ENCODE measurements at regions not wholly inside any gene's neighbourhood (a gene's known extent, or its start where the extent isn't known, plus 50 kb on each side); places are given as distances from the start of the nearest gene placed in this dataset.

GRCh38 chr10:78912361-78913218 is 156.2 kb upstream of the ZMIZ1 start:
- Histone ChIP-seq H3K27me3 (ENCODE audit: control insufficient read depth in 3 of 3, insufficient read depth in 3 of 3, low read depth in 1 of 3, low read length in 3 of 3) (peaks cover 0 to 15% (median 0%) of the 10 kb centered on the region in 3 experiments), H3K4me2 (ENCODE audit: insufficient read depth, low read length, poor library complexity, severe bottlenecking) (no peak overlapping the region), H3K36me3 (replicated peaks in 1 of 2; ENCODE audit: control insufficient read depth in 2 of 2, insufficient read depth in 2 of 2, low read length in 2 of 2) (no peaks in the 10 kb centered on the region), H3K18ac (ENCODE audit: low read length) (peak overlapping the region; percentile 89), H4K8ac (ENCODE audit: low read depth, low read length) (no peak overlapping the region), H4K91ac (ENCODE audit: low read depth, low read length, poor library complexity) (no peak overlapping the region), H2AFZ (ENCODE audit: low read length) (no peak overlapping the region), H3K4me3 (ENCODE audit: low read length in 2 of 2) (no peak overlapping the region), H3K23ac (ENCODE audit: low read depth, low read length, poor library complexity) (no peak overlapping the region), H3K9ac (ENCODE audit: low read depth, low read length, poor library complexity) (no peak overlapping the region), H3K4ac (ENCODE audit: low read length) (no peak overlapping the region), H3K4me1 (ENCODE audit: control insufficient read depth in 2 of 2, insufficient read depth in 1 of 2, low read depth in 1 of 2, low read length in 2 of 2) (peaks cover 35 to 47% of the 10 kb centered on the region in 2 donors), H2BK15ac (ENCODE audit: low read length) (peak overlapping the region; percentile 72), H3K14ac (ENCODE audit: low read length) (no peak overlapping the region), H2BK12ac (ENCODE audit: low read length) (no peak overlapping the region), H2AK5ac (ENCODE audit: low read depth, low read length) (peak overlapping the region; percentile 36), H2BK120ac (ENCODE audit: low read depth, low read length) (peak overlapping the region; percentile 38), H2BK5ac (ENCODE audit: low read length) (peak overlapping the region; percentile 20), H3K79me1 (ENCODE audit: low read depth, low read length) (no peaks in the 10 kb centered on the region), H3K9me3 (replicated peaks in 1 of 2; ENCODE audit: control insufficient read depth in 2 of 2, insufficient read depth in 1 of 2, low read depth in 1 of 2, low read length in 2 of 2) (no peaks in the 10 kb centered on the region), H3K27ac (replicated peaks; ENCODE audit: low read length) (no peak overlapping the region)
- DNase-seq (ENCODE audit: low spot score): no peak
- no CpG with 5 or more reads among the region's 11 CpGs for WGBS, 2 donors (ENCODE audit: extremely low coverage in 2 of 2, insufficient read length in 2 of 2, insufficient replicate concordance in 1 of 2)

DNA sequence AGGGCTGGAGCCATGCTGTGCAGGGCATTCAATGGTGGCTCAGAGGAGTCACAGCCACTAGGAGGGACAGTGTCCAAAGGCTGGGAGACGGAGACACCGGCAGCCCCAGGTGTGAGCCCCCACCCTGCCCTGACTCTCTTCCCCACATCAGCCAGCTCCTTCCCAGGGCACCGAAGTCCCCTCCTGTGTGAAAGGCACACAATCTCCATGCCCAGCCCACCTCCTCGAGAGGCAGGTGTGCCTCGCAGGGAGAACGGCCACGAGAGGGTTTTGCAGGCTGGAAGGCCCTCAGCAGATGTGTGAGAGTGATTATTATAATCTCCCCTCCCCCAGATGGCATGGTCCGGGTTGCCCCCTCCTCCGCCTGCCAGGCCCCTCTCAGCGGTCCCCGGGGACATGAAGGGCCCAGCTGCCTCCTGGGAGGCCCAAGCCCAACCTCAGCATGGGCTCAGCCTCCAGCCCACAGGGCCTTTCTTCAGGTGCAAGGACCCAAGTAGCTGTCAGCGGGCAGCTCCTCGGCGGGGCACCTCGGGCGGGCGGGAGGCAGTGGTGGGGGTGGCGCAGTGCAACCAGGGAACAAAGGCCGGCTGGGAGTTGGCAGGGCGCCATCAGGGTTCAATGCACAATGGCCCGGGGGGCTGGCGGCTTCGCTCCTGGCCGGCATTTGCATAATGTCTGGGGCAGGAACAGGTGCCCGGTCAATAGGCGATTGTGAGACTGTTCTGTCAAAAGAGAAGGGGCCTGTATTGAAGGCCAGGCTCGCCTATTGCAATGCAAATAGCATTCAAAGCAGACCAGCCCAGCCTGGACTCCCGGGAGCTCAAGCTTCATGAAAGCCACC is 155.3 kb upstream of the ZMIZ1 start:
- Histone ChIP-seq H2BK12ac (ENCODE audit: low read length) (no peak overlapping the region), H3K4ac (ENCODE audit: low read length) (no peak overlapping the region), H3K36me3 (replicated peaks in 1 of 2; ENCODE audit: control insufficient read depth in 2 of 2, insufficient read depth in 2 of 2, low read length in 2 of 2) (no peaks in the 10 kb centered on the region), H3K4me3 (ENCODE audit: low read length in 2 of 2) (no peak overlapping the region), H3K4me1 (ENCODE audit: control insufficient read depth in 2 of 2, insufficient read depth in 1 of 2, low read depth in 1 of 2, low read length in 2 of 2) (peaks cover 33 to 38% of the 10 kb centered on the region in 2 donors), H3K4me2 (ENCODE audit: insufficient read depth, low read length, poor library complexity, severe bottlenecking) (peak overlapping the region; percentile 40), H4K91ac (ENCODE audit: low read depth, low read length, poor library complexity) (no peak overlapping the region), H3K18ac (ENCODE audit: low read length) (peak overlapping the region; percentile 89), H3K27me3 (ENCODE audit: control insufficient read depth in 3 of 3, insufficient read depth in 3 of 3, low read depth in 1 of 3, low read length in 3 of 3) (peaks cover 0 to 15% (median 0%) of the 10 kb centered on the region in 3 experiments), H3K9ac (ENCODE audit: low read depth, low read length, poor library complexity) (peak overlapping the region; percentile 17), H3K9me3 (replicated peaks in 1 of 2; ENCODE audit: control insufficient read depth in 2 of 2, insufficient read depth in 1 of 2, low read depth in 1 of 2, low read length in 2 of 2) (no peaks in the 10 kb centered on the region), H2BK5ac (ENCODE audit: low read length) (peak overlapping the region; percentile 20), H3K27ac (replicated peaks; ENCODE audit: low read length) (no peak overlapping the region), H3K23ac (ENCODE audit: low read depth, low read length, poor library complexity) (no peak overlapping the region), H3K14ac (ENCODE audit: low read length) (no peak overlapping the region), H2BK15ac (ENCODE audit: low read length) (peak overlapping the region; percentile 72), H4K8ac (ENCODE audit: low read depth, low read length) (no peak overlapping the region), H2AK5ac (ENCODE audit: low read depth, low read length) (peak overlapping the region; percentile 79), H2AFZ (ENCODE audit: low read length) (peak overlapping the region; percentile 24), H2BK120ac (ENCODE audit: low read depth, low read length) (peak overlapping the region; percentile 38), H3K79me1 (ENCODE audit: low read depth, low read length) (no peaks in the 10 kb centered on the region)
- peak; percentile 73 for DNase-seq (ENCODE audit: low spot score)
- WGBS, 2 donors (ENCODE audit: extremely low coverage in 2 of 2, insufficient read length in 2 of 2, insufficient replicate concordance in 1 of 2): no CpG with 5 or more reads among the region's 28 CpGs

GRCh38 chr10:78914060-78914378 is 154.7 kb upstream of the ZMIZ1 start:
- no peak overlapping the region for H2BK15ac ChIP-seq (ENCODE audit: low read length)
- H3K23ac ChIP-seq (ENCODE audit: low read depth, low read length, poor library complexity): no peak overlapping the region
- no CpG with 5 or more reads among the region's 10 CpGs for WGBS, 2 donors (ENCODE audit: extremely low coverage in 2 of 2, insufficient read length in 2 of 2, insufficient replicate concordance in 1 of 2)
- no peak overlapping the region for H2BK120ac ChIP-seq (ENCODE audit: low read depth, low read length)
- H3K79me1 ChIP-seq (ENCODE audit: low read depth, low read length): no peaks in the 10 kb centered on the region
- H2BK5ac ChIP-seq (ENCODE audit: low read length): no peak overlapping the region
- H2AK5ac ChIP-seq (ENCODE audit: low read depth, low read length): peak overlapping the region; percentile 79
- DNase-seq (ENCODE audit: low spot score): no peak
- no peak overlapping the region for H3K9ac ChIP-seq (ENCODE audit: low read depth, low read length, poor library complexity)
- H3K4me2 ChIP-seq (ENCODE audit: insufficient read depth, low read length, poor library complexity, severe bottlenecking): peak overlapping the region; percentile 40
- no peak overlapping the region for H4K8ac ChIP-seq (ENCODE audit: low read depth, low read length)
- no peak overlapping the region for H3K27ac ChIP-seq (replicated peaks; ENCODE audit: low read length)
- H3K9me3 ChIP-seq (replicated peaks in 1 of 2; ENCODE audit: control insufficient read depth in 2 of 2, insufficient read depth in 1 of 2, low read depth in 1 of 2, low read length in 2 of 2): no peaks in the 10 kb centered on the region
- no peak overlapping the region for H3K4ac ChIP-seq (ENCODE audit: low read length)
- no peak overlapping the region for H4K91ac ChIP-seq (ENCODE audit: low read depth, low read length, poor library complexity)
- H3K36me3 ChIP-seq (replicated peaks in 1 of 2; ENCODE audit: control insufficient read depth in 2 of 2, insufficient read depth in 2 of 2, low read length in 2 of 2): no peaks in the 10 kb centered on the region
- H3K14ac ChIP-seq (ENCODE audit: low read length): peak overlapping the region; percentile 42
- peaks cover 33 to 37% of the 10 kb centered on the region in 2 donors for H3K4me1 ChIP-seq (ENCODE audit: control insufficient read depth in 2 of 2, insufficient read depth in 1 of 2, low read depth in 1 of 2, low read length in 2 of 2)
- peaks cover 0 to 15% (median 0%) of the 10 kb centered on the region in 3 experiments for H3K27me3 ChIP-seq (ENCODE audit: control insufficient read depth in 3 of 3, insufficient read depth in 3 of 3, low read depth in 1 of 3, low read length in 3 of 3)
- peak overlapping the region; percentile 24 for H2AFZ ChIP-seq (ENCODE audit: low read length)
- H3K18ac ChIP-seq (ENCODE audit: low read length): peak overlapping the region; percentile 61
- H2BK12ac ChIP-seq (ENCODE audit: low read length): peak overlapping the region; percentile 48
- H3K4me3 ChIP-seq (ENCODE audit: low read length in 2 of 2): no peak overlapping the region

Data from neuronal stem cell (in vitro differentiated cells).